ENCODE measurements at regions not wholly inside any gene's neighbourhood (a gene's known extent, or its start where the extent isn't known, plus 50 kb on each side); places are given as distances from the start of the nearest gene placed in this dataset.

- DNase-seq (ENCODE audit: low read depth): no peak
- no peak for TF ChIP-seq CTCF (conservative IDR thresholded peaks at IDR 0.05; ENCODE audit: control insufficient read depth, insufficient read depth, low read depth, low read length)
Observed at GRCh38 chrX:53813670-53814440, 127.3 kb upstream of the HUWE1 start.

GRCh38 chrX:53798281-53798680, 111.8 kb upstream of the HUWE1 start:
- no peak for TF ChIP-seq CTCF (conservative IDR thresholded peaks at IDR 0.05; ENCODE audit: control insufficient read depth, insufficient read depth, low read depth, low read length)
- DNase-seq (ENCODE audit: low read depth): no peak
- no peak overlapping the region for H3K4me3 ChIP-seq (ENCODE audit: control insufficient read depth, low read depth, low read length)

More at GRCh38 chrX:53813670-53814440, 127.3 kb upstream of the HUWE1 start:
- no peak overlapping the region for H3K4me3 ChIP-seq (ENCODE audit: control insufficient read depth, low read depth, low read length)

GRCh38 chrX:53795576-53795975, 109.1 kb upstream of the HUWE1 start:
- TF ChIP-seq CTCF (conservative IDR thresholded peaks at IDR 0.05; ENCODE audit: control insufficient read depth, insufficient read depth, low read depth, low read length): no peak
- no peak overlapping the region for H3K4me3 ChIP-seq (ENCODE audit: control insufficient read depth, low read depth, low read length)
- peak; percentile 20 for DNase-seq (ENCODE audit: low read depth)

- no peak overlapping the region for H3K4me3 ChIP-seq (ENCODE audit: control insufficient read depth, low read depth, low read length)
- TF ChIP-seq CTCF (conservative IDR thresholded peaks at IDR 0.05; ENCODE audit: control insufficient read depth, insufficient read depth, low read depth, low read length): no peak
- no peak for DNase-seq (ENCODE audit: low read depth)
Observed at GRCh38 chrX:53794181-53794580, 107.7 kb upstream of the HUWE1 start.

GRCh38 chrX:53768865-53769264, 82.3 kb upstream of the HUWE1 start:
- no peak for DNase-seq (ENCODE audit: low read depth)
- H3K4me3 ChIP-seq (ENCODE audit: control insufficient read depth, low read depth, low read length): no peak overlapping the region
- no peak for TF ChIP-seq CTCF (conservative IDR thresholded peaks at IDR 0.05; ENCODE audit: control insufficient read depth, insufficient read depth, low read depth, low read length)

- DNase-seq (ENCODE audit: low read depth): no peak
- no peak for TF ChIP-seq CTCF (conservative IDR thresholded peaks at IDR 0.05; ENCODE audit: control insufficient read depth, insufficient read depth, low read depth, low read length)
- H3K4me3 ChIP-seq (ENCODE audit: control insufficient read depth, low read depth, low read length): no peak overlapping the region
Observed at GRCh38 chrX:53768451-53768850, 81.9 kb upstream of the HUWE1 start.

Data from fibroblast of mammary gland (primary cell).